HFFc6 (cell line): ENCODE measurements at regions not wholly inside any gene's neighbourhood (a gene's known extent, or its start where the extent isn't known, plus 50 kb on each side); places are given as distances from the start of the nearest gene placed in this dataset.

ENCODE experiments used
- DNase-seq: peaks from one replicate; pipeline ENCODE4 v3.0.0-alpha.2; 2018
- H3K27ac Mint-ChIP-seq: 2 replicates; pipeline ENCODE4 v1.8.0; 2020; ENCODE audit warnings: mild to moderate bottlenecking, mixed read lengths
- H3K27me3 Mint-ChIP-seq: 2 replicates; pipeline ENCODE4 v1.8.0; 2021; ENCODE audit warnings: mild to moderate bottlenecking, moderate library complexity, mixed read lengths; ENCODE audit not compliant: insufficient read depth
- H3K36me3 Mint-ChIP-seq: 2 replicates; pipeline ENCODE4 v1.8.0; 2021; ENCODE audit warnings: low read depth, mixed read lengths
- H3K4me1 Mint-ChIP-seq: 2 replicates; pipeline ENCODE4 v1.8.0; 2020; ENCODE audit warnings: low read depth, mixed read lengths
- H3K4me3 Mint-ChIP-seq: 2 replicates; pipeline ENCODE4 v1.8.0; 2020; ENCODE audit warnings: mild to moderate bottlenecking, moderate library complexity, mixed read lengths
- H3K9me3 Mint-ChIP-seq: 2 replicates; pipeline ENCODE4 v1.8.0; 2020; ENCODE audit warnings: mild to moderate bottlenecking, mixed read lengths
- TF ChIP-seq, protein P1 (sequence below): fragments of 200-600 bp; sonication (generic); IDR thresholded peaks from 2 replicates; pipeline ENCODE4 v1.5.0; 2021; ENCODE audit warnings: antibody characterized with exemption, mild to moderate bottlenecking

DNA sequence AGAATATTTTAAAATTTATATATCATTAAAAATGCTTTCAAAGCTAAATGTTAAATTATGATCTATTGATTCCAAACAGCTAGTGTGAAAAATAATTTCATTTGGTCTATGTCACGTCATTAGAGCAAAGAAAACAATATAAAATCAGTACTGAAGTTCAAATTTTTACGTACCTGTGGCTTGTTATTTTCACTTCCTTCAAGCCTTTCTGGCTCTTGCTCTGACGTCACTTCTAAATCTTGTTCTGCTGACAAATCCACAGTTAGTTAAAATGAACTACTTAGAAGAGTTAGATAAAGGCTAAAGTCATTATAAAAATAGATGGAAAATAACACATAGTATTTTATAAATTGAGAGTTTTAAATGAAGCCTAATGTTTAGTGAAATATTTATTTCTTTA, 147.7 kb upstream of the TUBA3C start:
- TF ChIP-seq, protein P1, sequence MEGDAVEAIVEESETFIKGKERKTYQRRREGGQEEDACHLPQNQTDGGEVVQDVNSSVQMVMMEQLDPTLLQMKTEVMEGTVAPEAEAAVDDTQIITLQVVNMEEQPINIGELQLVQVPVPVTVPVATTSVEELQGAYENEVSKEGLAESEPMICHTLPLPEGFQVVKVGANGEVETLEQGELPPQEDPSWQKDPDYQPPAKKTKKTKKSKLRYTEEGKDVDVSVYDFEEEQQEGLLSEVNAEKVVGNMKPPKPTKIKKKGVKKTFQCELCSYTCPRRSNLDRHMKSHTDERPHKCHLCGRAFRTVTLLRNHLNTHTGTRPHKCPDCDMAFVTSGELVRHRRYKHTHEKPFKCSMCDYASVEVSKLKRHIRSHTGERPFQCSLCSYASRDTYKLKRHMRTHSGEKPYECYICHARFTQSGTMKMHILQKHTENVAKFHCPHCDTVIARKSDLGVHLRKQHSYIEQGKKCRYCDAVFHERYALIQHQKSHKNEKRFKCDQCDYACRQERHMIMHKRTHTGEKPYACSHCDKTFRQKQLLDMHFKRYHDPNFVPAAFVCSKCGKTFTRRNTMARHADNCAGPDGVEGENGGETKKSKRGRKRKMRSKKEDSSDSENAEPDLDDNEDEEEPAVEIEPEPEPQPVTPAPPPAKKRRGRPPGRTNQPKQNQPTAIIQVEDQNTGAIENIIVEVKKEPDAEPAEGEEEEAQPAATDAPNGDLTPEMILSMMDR, result no peak
- Mint-ChIP-seq H3K9me3 (peaks cover 10% of the 10 kb centered on the region), H3K4me1 (no peaks in the 10 kb centered on the region), H3K27me3 (peaks cover 2% of the 10 kb centered on the region; the same call in 1 of the 2 replicates), H3K27ac (no peak overlapping the region), H3K4me3 (no peak overlapping the region), H3K36me3 (no peaks in the 10 kb centered on the region)
- DNase-seq, result no peak

GRCh38 chr13:19324325-19324724, 142.7 kb upstream of the TUBA3C start:
- TF ChIP-seq, protein P1, result no peak
- Mint-ChIP-seq H3K36me3 (no peaks in the 10 kb centered on the region), H3K9me3 (peaks cover 14% of the 10 kb centered on the region), H3K27me3 (peaks cover 2% of the 10 kb centered on the region), H3K27ac (no peak overlapping the region), H3K4me3 (no peak overlapping the region), H3K4me1 (no peaks in the 10 kb centered on the region)
- no peak for DNase-seq

- Mint-ChIP-seq H3K4me3 (no peak overlapping the region), H3K36me3 (no peaks in the 10 kb centered on the region), H3K9me3 (peaks cover 17% of the 10 kb centered on the region), H3K4me1 (no peaks in the 10 kb centered on the region), H3K27me3 (peaks cover 2% of the 10 kb centered on the region), H3K27ac (no peak overlapping the region)
- DNase-seq, result no peak
- TF ChIP-seq, protein P1, result no peak
Measured at GRCh38 chr13:19321222-19321621, 139.6 kb upstream of the TUBA3C start.

DNA sequence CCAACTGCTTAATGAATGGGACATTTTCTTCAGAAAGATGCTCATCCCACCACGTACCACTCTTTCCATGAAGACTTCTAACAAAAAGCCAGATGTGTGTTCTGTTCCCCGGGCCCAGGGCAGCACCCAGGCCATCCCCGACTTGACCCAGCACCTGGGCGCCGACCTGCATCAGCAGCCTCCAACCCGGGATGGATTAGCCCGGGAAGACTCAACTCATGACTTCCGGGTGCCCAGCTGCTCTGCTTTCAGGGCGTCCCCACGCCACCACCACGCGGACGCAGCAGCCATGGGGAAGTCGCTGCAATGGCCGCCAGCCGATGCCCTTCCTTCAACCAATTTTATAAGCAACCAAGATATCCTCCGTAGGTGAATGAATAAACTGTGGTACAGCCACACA, 123.8 kb upstream of the TUBA3C start:
- Mint-ChIP-seq H3K4me3 (no peak overlapping the region), H3K36me3 (no peaks in the 10 kb centered on the region), H3K27ac (no peak overlapping the region), H3K27me3 (no peaks in the 10 kb centered on the region), H3K9me3 (peaks cover 26% of the 10 kb centered on the region), H3K4me1 (no peaks in the 10 kb centered on the region)
- TF ChIP-seq, protein P1, result no peak
- DNase-seq, result no peak

- no peak for DNase-seq
- TF ChIP-seq, protein P1, result no peak
- no peaks in the 10 kb centered on the region for H3K4me1 Mint-ChIP-seq
- no peaks in the 10 kb centered on the region for H3K36me3 Mint-ChIP-seq
- no peak overlapping the region for H3K27ac Mint-ChIP-seq
- H3K4me3 Mint-ChIP-seq, result no peak overlapping the region
- peaks cover 40% of the 10 kb centered on the region for H3K9me3 Mint-ChIP-seq
- H3K27me3 Mint-ChIP-seq, result no peaks in the 10 kb centered on the region; the same call in 1 of the 2 replicates
Measured at GRCh38 chr13:19289180-19289579, 107.6 kb upstream of the TUBA3C start.

- no peaks in the 10 kb centered on the region for H3K27me3 Mint-ChIP-seq
- no peak overlapping the region for H3K27ac Mint-ChIP-seq
- TF ChIP-seq, protein P1, result no peak
- H3K4me3 Mint-ChIP-seq, result no peak overlapping the region
- DNase-seq, result no peak
- no peaks in the 10 kb centered on the region for H3K36me3 Mint-ChIP-seq
- no peaks in the 10 kb centered on the region for H3K4me1 Mint-ChIP-seq
- peaks cover 48% of the 10 kb centered on the region for H3K9me3 Mint-ChIP-seq
Measured at GRCh38 chr13:19283836-19284235, 102.2 kb upstream of the TUBA3C start.
